ENCODE measurements at regions not wholly inside any gene's neighbourhood (a gene's known extent, or its start where the extent isn't known, plus 50 kb on each side); places are given as distances from the start of the nearest gene placed in this dataset.

DNA sequence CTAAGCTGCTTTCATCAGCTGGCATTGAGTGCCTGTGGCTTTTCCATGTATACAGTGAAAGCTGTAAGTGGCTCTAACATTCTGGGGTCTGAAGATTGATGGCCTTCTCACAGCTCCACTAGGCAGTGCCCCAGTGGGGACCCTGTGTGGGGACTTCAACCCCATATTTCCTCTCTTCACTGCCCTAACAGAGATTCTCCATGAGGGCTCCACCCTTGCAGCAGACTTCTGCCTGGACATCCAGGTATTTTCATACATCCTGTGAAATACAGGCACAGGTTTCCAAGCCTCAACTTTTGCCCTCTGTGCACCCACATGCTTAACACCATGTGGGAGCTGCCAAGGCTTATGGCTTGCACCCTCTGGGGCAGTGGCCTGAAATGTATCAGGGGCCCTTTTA, 188.2 kb upstream of the SYT4 start:
- no peak overlapping the region for H3K4me2 ChIP-seq (ENCODE audit: low read length)
- FAIRE-seq (no peak), DNase-seq (ENCODE audit: low read depth) (no peak)
- no peak overlapping the region for H2AFZ ChIP-seq (ENCODE audit: low read depth, low read length)
- no peaks in the 10 kb centered on the region for H3K4me1 ChIP-seq (ENCODE audit: insufficient read depth, low read length)
- peaks cover 5% of the 10 kb centered on the region for H3K9me3 Mint-ChIP-seq (ENCODE audit: unreplicated experiment)
- H3K9ac ChIP-seq (ENCODE audit: low read length) = no peak overlapping the region
- peaks cover 4% of the 10 kb centered on the region for H3K9me3 ChIP-seq (ENCODE audit: insufficient read depth, low read depth, low read length)
- H3K27ac ChIP-seq (ENCODE audit: low read depth, low read length) = no peak overlapping the region
- no peak overlapping the region for H3K4me3 Mint-ChIP-seq (ENCODE audit: unreplicated experiment)
- H3K79me2 ChIP-seq (ENCODE audit: insufficient read depth, low read length) = no peaks in the 10 kb centered on the region
- H3K4me1 Mint-ChIP-seq (ENCODE audit: low read depth, unreplicated experiment) = no peaks in the 10 kb centered on the region
- H3K27me3 ChIP-seq (ENCODE audit: insufficient read depth, low read length) = no peaks in the 10 kb centered on the region
- H3K36me3 ChIP-seq (ENCODE audit: insufficient read depth, low read length) = no peaks in the 10 kb centered on the region
- no peak overlapping the region for H3K4me3 ChIP-seq (ENCODE audit: insufficient read depth, low read depth, low read length)
- no peaks in the 10 kb centered on the region for H3K36me3 Mint-ChIP-seq (ENCODE audit: low read depth, unreplicated experiment)
- no peak overlapping the region for H3K27ac Mint-ChIP-seq (ENCODE audit: unreplicated experiment)
- TF ChIP-seq, protein P1, sequence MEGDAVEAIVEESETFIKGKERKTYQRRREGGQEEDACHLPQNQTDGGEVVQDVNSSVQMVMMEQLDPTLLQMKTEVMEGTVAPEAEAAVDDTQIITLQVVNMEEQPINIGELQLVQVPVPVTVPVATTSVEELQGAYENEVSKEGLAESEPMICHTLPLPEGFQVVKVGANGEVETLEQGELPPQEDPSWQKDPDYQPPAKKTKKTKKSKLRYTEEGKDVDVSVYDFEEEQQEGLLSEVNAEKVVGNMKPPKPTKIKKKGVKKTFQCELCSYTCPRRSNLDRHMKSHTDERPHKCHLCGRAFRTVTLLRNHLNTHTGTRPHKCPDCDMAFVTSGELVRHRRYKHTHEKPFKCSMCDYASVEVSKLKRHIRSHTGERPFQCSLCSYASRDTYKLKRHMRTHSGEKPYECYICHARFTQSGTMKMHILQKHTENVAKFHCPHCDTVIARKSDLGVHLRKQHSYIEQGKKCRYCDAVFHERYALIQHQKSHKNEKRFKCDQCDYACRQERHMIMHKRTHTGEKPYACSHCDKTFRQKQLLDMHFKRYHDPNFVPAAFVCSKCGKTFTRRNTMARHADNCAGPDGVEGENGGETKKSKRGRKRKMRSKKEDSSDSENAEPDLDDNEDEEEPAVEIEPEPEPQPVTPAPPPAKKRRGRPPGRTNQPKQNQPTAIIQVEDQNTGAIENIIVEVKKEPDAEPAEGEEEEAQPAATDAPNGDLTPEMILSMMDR (IDR thresholded peaks at IDR 0.05; ENCODE audit: insufficient read depth, low read depth, low read length) = no peak
- no peak for TF ChIP-seq EZH2 (IDR thresholded peaks at IDR 0.05; ENCODE audit: insufficient read depth, low read length)
- no peaks in the 10 kb centered on the region for H3K27me3 Mint-ChIP-seq (ENCODE audit: low read depth, unreplicated experiment)
- H4K20me1 ChIP-seq (ENCODE audit: insufficient read depth, low read length) = no peaks in the 10 kb centered on the region

DNA sequence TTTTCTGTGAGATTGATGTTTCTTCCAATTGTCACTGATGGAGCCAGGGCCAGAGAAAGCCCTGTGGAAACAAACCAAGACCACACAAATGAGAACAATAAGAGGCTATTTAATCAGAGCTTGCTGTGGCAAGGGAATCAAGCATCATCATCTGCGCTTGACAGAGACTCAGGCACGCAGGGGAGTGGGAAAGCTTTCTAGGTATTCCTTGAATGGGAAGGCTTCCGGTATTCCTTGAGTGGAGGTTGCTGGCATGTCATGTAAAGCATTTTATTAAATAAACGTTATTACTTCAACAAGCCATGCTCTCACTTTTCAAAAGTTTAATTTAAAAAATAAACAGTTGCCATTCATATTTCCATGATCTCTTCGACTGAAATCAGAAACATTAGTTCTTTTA, 194.6 kb upstream of the SYT4 start:
- Histone ChIP-seq H3K27me3 (ENCODE audit: insufficient read depth, low read length) (no peaks in the 10 kb centered on the region), H3K4me3 (ENCODE audit: insufficient read depth, low read depth, low read length) (no peak overlapping the region), H3K9ac (ENCODE audit: low read length) (no peak overlapping the region), H2AFZ (ENCODE audit: low read depth, low read length) (no peak overlapping the region), H3K27ac (ENCODE audit: low read depth, low read length) (no peak overlapping the region), H3K36me3 (ENCODE audit: insufficient read depth, low read length) (no peaks in the 10 kb centered on the region), H3K4me2 (ENCODE audit: low read length) (no peak overlapping the region), H3K9me3 (ENCODE audit: insufficient read depth, low read depth, low read length) (no peaks in the 10 kb centered on the region), H3K79me2 (ENCODE audit: insufficient read depth, low read length) (no peaks in the 10 kb centered on the region), H4K20me1 (ENCODE audit: insufficient read depth, low read length) (no peaks in the 10 kb centered on the region), H3K4me1 (ENCODE audit: insufficient read depth, low read length) (no peaks in the 10 kb centered on the region)
- H3K27me3 Mint-ChIP-seq (ENCODE audit: low read depth, unreplicated experiment) = no peaks in the 10 kb centered on the region
- no peaks in the 10 kb centered on the region for H3K36me3 Mint-ChIP-seq (ENCODE audit: low read depth, unreplicated experiment)
- TF ChIP-seq EZH2 (IDR thresholded peaks at IDR 0.05; ENCODE audit: insufficient read depth, low read length) = no peak
- TF ChIP-seq, protein P1 (IDR thresholded peaks at IDR 0.05; ENCODE audit: insufficient read depth, low read depth, low read length) = no peak
- no peaks in the 10 kb centered on the region for H3K4me1 Mint-ChIP-seq (ENCODE audit: low read depth, unreplicated experiment)
- H3K27ac Mint-ChIP-seq (ENCODE audit: unreplicated experiment) = no peak overlapping the region
- no peak for DNase-seq (ENCODE audit: low read depth)
- H3K9me3 Mint-ChIP-seq (ENCODE audit: unreplicated experiment) = no peaks in the 10 kb centered on the region
- FAIRE-seq = no peak
- H3K4me3 Mint-ChIP-seq (ENCODE audit: unreplicated experiment) = no peak overlapping the region

DNA sequence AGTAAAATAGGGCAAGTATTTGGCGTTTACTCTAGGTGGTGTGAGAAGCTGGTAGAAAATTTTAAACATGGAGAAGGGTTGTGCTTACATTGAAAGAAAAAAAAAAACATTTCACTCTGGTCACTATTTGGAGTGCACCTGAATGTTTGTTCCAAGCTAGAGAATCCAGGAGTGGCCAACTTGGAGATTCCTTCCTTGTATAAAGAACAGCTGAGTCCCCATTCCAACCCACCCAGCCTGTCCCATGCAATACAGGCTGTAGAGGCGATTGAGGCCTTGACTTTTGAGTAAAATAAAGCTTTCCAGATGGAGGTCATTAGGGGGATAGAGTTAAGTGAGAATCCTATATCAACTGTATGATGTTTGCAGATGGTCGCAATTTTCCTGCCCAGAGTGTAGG, 203.8 kb upstream of the SYT4 start:
- H3K79me2 ChIP-seq (ENCODE audit: insufficient read depth, low read length) = no peaks in the 10 kb centered on the region
- no peak overlapping the region for H3K27ac ChIP-seq (ENCODE audit: low read depth, low read length)
- H3K36me3 Mint-ChIP-seq (ENCODE audit: low read depth, unreplicated experiment) = no peaks in the 10 kb centered on the region
- no peaks in the 10 kb centered on the region for H3K36me3 ChIP-seq (ENCODE audit: insufficient read depth, low read length)
- H3K4me1 ChIP-seq (ENCODE audit: insufficient read depth, low read length) = no peaks in the 10 kb centered on the region
- H2AFZ ChIP-seq (ENCODE audit: low read depth, low read length) = no peak overlapping the region
- no peak overlapping the region for H3K9ac ChIP-seq (ENCODE audit: low read length)
- FAIRE-seq = no peak
- no peak for DNase-seq (ENCODE audit: low read depth)
- H3K27ac Mint-ChIP-seq (ENCODE audit: unreplicated experiment) = no peak overlapping the region
- no peaks in the 10 kb centered on the region for H3K4me1 Mint-ChIP-seq (ENCODE audit: low read depth, unreplicated experiment)
- no peaks in the 10 kb centered on the region for H3K27me3 ChIP-seq (ENCODE audit: insufficient read depth, low read length)
- H3K27me3 Mint-ChIP-seq (ENCODE audit: low read depth, unreplicated experiment) = no peaks in the 10 kb centered on the region
- H3K9me3 ChIP-seq (ENCODE audit: insufficient read depth, low read depth, low read length) = peaks cover 3% of the 10 kb centered on the region
- H3K4me3 Mint-ChIP-seq (ENCODE audit: unreplicated experiment) = no peak overlapping the region
- no peak overlapping the region for H3K4me2 ChIP-seq (ENCODE audit: low read length)
- no peak for TF ChIP-seq EZH2 (IDR thresholded peaks at IDR 0.05; ENCODE audit: insufficient read depth, low read length)
- TF ChIP-seq, protein P1 (IDR thresholded peaks at IDR 0.05; ENCODE audit: insufficient read depth, low read depth, low read length) = no peak
- no peak overlapping the region for H3K4me3 ChIP-seq (ENCODE audit: insufficient read depth, low read depth, low read length)
- H3K9me3 Mint-ChIP-seq (ENCODE audit: unreplicated experiment) = no peaks in the 10 kb centered on the region
- H4K20me1 ChIP-seq (ENCODE audit: insufficient read depth, low read length) = no peaks in the 10 kb centered on the region
